ENCODE measurements at regions not wholly inside any gene's neighbourhood (a gene's known extent, or its start where the extent isn't known, plus 50 kb on each side); places are given as distances from the start of the nearest gene placed in this dataset.

DNA sequence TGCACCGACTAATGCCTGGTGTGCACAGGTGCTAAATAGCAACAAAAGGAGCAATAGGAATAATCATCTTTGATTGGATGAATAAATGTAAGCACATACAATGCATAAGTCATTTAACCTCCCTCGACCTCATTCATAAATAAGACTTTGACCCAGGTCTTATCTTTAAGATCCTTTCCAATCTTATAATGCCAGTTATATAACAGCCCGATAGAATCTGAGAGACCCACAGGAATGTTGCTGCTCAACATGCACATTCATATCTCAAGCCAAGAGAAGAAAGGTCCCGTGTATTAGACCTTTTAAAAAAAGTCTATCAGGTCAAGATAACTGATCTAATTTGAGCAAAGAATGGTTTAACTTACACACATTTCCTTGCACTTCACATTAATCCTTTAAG lies 146.8 kb upstream of the SOX9 start:
- no peak overlapping the region for H3K4me2 ChIP-seq
- DNase-seq (ENCODE audit: low read depth in 1 of 2, low spot score in 1 of 2): no peak
- CTCF ChIA-PET: no interaction called here
- H3K4me1 ChIP-seq: peaks cover 12% of the 10 kb centered on the region
- FAIRE-seq: no peak
- TF ChIP-seq PHF8 (IDR thresholded peaks at IDR 0.05; ENCODE audit: borderline replicate concordance, low read depth): no peak
- TF ChIP-seq NFE2L2 (conservative IDR thresholded peaks at IDR 0.05; ENCODE audit: low read length): no peak
- no peak for TF ChIP-seq POLR2AphosphoS2 (conservative IDR thresholded peaks at IDR 0.05; ENCODE audit: low read length)
- TF ChIP-seq, protein P1, sequence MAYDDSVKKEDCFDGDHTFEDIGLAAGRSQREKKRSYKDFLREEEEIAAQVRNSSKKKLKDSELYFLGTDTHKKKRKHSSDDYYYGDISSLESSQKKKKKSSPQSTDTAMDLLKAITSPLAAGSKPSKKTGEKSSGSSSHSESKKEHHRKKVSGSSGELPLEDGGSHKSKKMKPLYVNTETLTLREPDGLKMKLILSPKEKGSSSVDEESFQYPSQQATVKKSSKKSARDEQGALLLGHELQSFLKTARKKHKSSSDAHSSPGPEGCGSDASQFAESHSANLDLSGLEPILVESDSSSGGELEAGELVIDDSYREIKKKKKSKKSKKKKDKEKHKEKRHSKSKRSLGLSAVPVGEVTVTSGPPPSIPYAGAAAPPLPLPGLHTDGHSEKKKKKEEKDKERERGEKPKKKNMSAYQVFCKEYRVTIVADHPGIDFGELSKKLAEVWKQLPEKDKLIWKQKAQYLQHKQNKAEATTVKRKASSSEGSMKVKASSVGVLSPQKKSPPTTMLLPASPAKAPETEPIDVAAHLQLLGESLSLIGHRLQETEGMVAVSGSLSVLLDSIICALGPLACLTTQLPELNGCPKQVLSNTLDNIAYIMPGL (CRISPR knock-in tag; IDR thresholded peaks at IDR 0.05; ENCODE audit: borderline replicate concordance): no peak
- TF ChIP-seq, protein P2, sequence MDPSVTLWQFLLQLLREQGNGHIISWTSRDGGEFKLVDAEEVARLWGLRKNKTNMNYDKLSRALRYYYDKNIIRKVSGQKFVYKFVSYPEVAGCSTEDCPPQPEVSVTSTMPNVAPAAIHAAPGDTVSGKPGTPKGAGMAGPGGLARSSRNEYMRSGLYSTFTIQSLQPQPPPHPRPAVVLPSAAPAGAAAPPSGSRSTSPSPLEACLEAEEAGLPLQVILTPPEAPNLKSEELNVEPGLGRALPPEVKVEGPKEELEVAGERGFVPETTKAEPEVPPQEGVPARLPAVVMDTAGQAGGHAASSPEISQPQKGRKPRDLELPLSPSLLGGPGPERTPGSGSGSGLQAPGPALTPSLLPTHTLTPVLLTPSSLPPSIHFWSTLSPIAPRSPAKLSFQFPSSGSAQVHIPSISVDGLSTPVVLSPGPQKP (IDR thresholded peaks at IDR 0.05; ENCODE audit: low read depth, low read length): no peak
- TF ChIP-seq TP53 (CRISPR knock-in tag; IDR thresholded peaks at IDR 0.05): no peak
- TF ChIP-seq POLR2A (IDR thresholded peaks at IDR 0.05; ENCODE audit: low read length): no peak
- TF ChIP-seq ZC3H11A (IDR thresholded peaks at IDR 0.05): no peak
- no peak for TF ChIP-seq FOSL2 (IDR thresholded peaks at IDR 0.05)
- no peak for TF ChIP-seq FOSL2 (CRISPR knock-in tag; IDR thresholded peaks at IDR 0.05)
- TF ChIP-seq, protein P3, sequence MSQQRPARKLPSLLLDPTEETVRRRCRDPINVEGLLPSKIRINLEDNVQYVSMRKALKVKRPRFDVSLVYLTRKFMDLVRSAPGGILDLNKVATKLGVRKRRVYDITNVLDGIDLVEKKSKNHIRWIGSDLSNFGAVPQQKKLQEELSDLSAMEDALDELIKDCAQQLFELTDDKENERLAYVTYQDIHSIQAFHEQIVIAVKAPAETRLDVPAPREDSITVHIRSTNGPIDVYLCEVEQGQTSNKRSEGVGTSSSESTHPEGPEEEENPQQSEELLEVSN (IDR thresholded peaks at IDR 0.05; ENCODE audit: borderline replicate concordance, low read depth): no peak
- TF ChIP-seq MYC (IDR thresholded peaks at IDR 0.05; ENCODE audit: borderline replicate concordance, low read length): no peak
- no peak for TF ChIP-seq SREBF2 (IDR thresholded peaks at IDR 0.05)
- TF ChIP-seq, protein P4, sequence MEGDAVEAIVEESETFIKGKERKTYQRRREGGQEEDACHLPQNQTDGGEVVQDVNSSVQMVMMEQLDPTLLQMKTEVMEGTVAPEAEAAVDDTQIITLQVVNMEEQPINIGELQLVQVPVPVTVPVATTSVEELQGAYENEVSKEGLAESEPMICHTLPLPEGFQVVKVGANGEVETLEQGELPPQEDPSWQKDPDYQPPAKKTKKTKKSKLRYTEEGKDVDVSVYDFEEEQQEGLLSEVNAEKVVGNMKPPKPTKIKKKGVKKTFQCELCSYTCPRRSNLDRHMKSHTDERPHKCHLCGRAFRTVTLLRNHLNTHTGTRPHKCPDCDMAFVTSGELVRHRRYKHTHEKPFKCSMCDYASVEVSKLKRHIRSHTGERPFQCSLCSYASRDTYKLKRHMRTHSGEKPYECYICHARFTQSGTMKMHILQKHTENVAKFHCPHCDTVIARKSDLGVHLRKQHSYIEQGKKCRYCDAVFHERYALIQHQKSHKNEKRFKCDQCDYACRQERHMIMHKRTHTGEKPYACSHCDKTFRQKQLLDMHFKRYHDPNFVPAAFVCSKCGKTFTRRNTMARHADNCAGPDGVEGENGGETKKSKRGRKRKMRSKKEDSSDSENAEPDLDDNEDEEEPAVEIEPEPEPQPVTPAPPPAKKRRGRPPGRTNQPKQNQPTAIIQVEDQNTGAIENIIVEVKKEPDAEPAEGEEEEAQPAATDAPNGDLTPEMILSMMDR (IDR thresholded peaks at IDR 0.05): no peak
- TF ChIP-seq, protein P5, sequence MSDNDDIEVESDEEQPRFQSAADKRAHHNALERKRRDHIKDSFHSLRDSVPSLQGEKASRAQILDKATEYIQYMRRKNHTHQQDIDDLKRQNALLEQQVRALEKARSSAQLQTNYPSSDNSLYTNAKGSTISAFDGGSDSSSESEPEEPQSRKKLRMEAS (IDR thresholded peaks at IDR 0.05): no peak
- TF ChIP-seq ESRRA (IDR thresholded peaks at IDR 0.05; ENCODE audit: borderline replicate concordance, low read length): no peak
- no peak for ATAC-seq
- POLR2A ChIA-PET: no interaction called here
- H3K27ac ChIP-seq: no peak overlapping the region
- 63% methylated on average over 4 of the region's 4 CpGs for WGBS (ENCODE audit: missing lambda C conversion rate)
- no peaks in the 10 kb centered on the region for H3K9me3 ChIP-seq
- H3K4me3 ChIP-seq: no peak overlapping the region

DNA sequence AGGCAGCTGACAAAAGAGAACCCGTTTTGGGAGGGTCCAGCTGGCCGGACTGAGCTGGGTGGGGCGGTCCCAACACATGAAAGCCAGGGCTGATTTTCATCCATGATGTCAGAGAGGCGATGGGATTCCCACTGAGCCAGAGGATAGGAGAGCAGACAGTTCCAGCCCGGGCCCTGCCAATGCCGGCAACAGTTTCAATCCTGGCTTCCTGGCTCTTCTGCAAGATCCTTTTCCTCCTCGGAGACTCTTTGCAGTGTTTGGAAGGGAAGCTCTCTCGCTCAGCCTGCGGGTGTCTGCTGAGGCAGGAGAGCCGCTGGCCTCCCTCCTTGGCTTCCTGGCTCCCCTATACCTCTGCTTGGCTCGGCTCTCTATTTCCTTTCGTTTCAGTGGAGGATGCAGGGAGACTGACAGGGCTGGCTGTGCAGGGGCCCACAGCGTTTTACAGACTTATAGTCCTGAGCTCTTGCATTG lies 145.5 kb upstream of the SOX9 start:
- TF ChIP-seq PHF8 (IDR thresholded peaks at IDR 0.05; ENCODE audit: borderline replicate concordance, low read depth) (no peak), HEYL (CRISPR knock-in tag; IDR thresholded peaks at IDR 0.05) (no peak), TFCP2L1 (CRISPR knock-in tag; IDR thresholded peaks at IDR 0.05) (no peak), SREBF2 (IDR thresholded peaks at IDR 0.05) (no peak), HOXA7 (CRISPR knock-in tag; IDR thresholded peaks at IDR 0.05) (no peak), FOSB (CRISPR knock-in tag; IDR thresholded peaks at IDR 0.05) (no peak), CEBPB (IDR thresholded peaks at IDR 0.05) (no peak), POLR2AphosphoS2 (conservative IDR thresholded peaks at IDR 0.05; ENCODE audit: low read length) (no peak), HOXB13 (CRISPR knock-in tag; IDR thresholded peaks at IDR 0.05; ENCODE audit: low read depth) (no peak), RAD21 (conservative IDR thresholded peaks at IDR 0.05 in 1 of 2, IDR thresholded peaks at IDR 0.05 in 1 of 2) (no peak), FOSL2 (IDR thresholded peaks at IDR 0.05) (no peak), FOSL2 (CRISPR knock-in tag; IDR thresholded peaks at IDR 0.05) (no peak), ZC3H11A (IDR thresholded peaks at IDR 0.05) (no peak), CBX2 (IDR thresholded peaks at IDR 0.05; ENCODE audit: borderline replicate concordance, low read depth) (no peak), CBX8 (IDR thresholded peaks at IDR 0.05) (no peak), MYC (IDR thresholded peaks at IDR 0.05; ENCODE audit: borderline replicate concordance, low read length) (no peak), EHF (CRISPR knock-in tag; IDR thresholded peaks at IDR 0.05) (no peak), RARB (CRISPR knock-in tag; IDR thresholded peaks at IDR 0.05) (no peak), NFE2L2 (conservative IDR thresholded peaks at IDR 0.05; ENCODE audit: low read length) (no peak)
- TF ChIP-seq, protein P6, sequence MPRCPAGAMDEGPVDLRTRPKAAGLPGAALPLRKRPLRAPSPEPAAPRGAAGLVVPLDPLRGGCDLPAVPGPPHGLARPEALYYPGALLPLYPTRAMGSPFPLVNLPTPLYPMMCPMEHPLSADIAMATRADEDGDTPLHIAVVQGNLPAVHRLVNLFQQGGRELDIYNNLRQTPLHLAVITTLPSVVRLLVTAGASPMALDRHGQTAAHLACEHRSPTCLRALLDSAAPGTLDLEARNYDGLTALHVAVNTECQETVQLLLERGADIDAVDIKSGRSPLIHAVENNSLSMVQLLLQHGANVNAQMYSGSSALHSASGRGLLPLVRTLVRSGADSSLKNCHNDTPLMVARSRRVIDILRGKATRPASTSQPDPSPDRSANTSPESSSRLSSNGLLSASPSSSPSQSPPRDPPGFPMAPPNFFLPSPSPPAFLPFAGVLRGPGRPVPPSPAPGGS (IDR thresholded peaks at IDR 0.05): no peak
- TF ChIP-seq, protein P7, sequence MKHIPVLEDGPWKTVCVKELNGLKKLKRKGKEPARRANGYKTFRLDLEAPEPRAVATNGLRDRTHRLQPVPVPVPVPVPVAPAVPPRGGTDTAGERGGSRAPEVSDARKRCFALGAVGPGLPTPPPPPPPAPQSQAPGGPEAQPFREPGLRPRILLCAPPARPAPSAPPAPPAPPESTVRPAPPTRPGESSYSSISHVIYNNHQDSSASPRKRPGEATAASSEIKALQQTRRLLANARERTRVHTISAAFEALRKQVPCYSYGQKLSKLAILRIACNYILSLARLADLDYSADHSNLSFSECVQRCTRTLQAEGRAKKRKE (CRISPR knock-in tag; IDR thresholded peaks at IDR 0.05; ENCODE audit: low read depth): no peak
- FAIRE-seq (no peak), ATAC-seq (peak; percentile 3 to 45; a peak in 3 of 6 replicates), DNase-seq (ENCODE audit: low read depth in 1 of 2, low spot score in 1 of 2) (no peak)
- Histone ChIP-seq H3K27ac (peak overlapping the region; percentile 58 to 86), H3K4me1 (peaks cover 12% of the 10 kb centered on the region), H3K4me3 (no peak overlapping the region), H3K9me3 (no peaks in the 10 kb centered on the region), H3K4me2 (peak overlapping the region; percentile 61)
- WGBS (ENCODE audit: missing lambda C conversion rate): 78% methylated on average over 13 of the region's 13 CpGs
- ChIA-PET CTCF (interaction anchor here (1.3 to 1.5 kb wide), 2 partner anchors 17 to 27 kb away, joined by 3 to 4 read pairs; no protein-coding TSS in a partner anchor), POLR2A (interaction anchor here (0.9 kb wide), 1 partner anchor 11 kb away, joined by 8 read pairs; no protein-coding TSS in a partner anchor)
